Skin epidermis (tissue), 12 donors: ENCODE measurements at regions not wholly inside any gene's neighbourhood (a gene's known extent, or its start where the extent isn't known, plus 50 kb on each side); places are given as distances from the start of the nearest gene placed in this dataset.
"Not testable (repeated sequence)": the region's sequence is repeated elsewhere in the genome, so short reads cannot be mapped to it uniquely, and the experiment has no call there.

Source experiments
- H3K27ac ChIP-seq, 21 experiments: fragments of 200-600 bp; sonication (generic) in 11 of 21; one replicate each; pipeline ENCODE4 v1.5.0; 2020; ENCODE audit warnings: mild to moderate bottlenecking in 3 of 21, inconsistent platforms in 2 of 21, moderate library complexity in 2 of 21
- H3K4me3 ChIP-seq, 7 experiments: fragments of 200-600 bp; sonication (generic) in 2 of 7; one replicate each; pipeline ENCODE4 v1.5.0; 2020; ENCODE audit warnings: inconsistent platforms in 2 of 7, mild to moderate bottlenecking in 2 of 7, moderate library complexity in 1 of 7

DNA sequence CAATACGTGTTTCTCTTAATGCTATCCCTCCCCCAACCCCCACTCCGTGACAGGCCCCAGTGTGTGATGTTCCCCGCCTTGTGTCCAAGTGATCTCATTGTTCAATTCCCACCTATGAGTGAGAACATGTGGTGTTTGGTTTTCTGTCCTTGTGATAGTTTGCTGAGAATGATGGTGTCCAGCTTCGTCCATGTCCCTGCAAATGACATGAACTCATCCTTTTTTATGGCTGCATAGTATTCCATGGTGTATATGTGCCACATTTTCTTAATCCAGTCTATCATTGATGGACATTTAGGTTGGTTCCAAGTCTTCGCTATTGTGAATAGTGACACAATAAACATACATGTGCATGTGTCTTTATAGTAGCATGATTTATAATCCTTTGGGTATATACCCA is 52.5 kb downstream of the KIAA0408 start:
- not testable (repeated sequence) for H3K27ac ChIP-seq, H3K4me3 ChIP-seq

DNA sequence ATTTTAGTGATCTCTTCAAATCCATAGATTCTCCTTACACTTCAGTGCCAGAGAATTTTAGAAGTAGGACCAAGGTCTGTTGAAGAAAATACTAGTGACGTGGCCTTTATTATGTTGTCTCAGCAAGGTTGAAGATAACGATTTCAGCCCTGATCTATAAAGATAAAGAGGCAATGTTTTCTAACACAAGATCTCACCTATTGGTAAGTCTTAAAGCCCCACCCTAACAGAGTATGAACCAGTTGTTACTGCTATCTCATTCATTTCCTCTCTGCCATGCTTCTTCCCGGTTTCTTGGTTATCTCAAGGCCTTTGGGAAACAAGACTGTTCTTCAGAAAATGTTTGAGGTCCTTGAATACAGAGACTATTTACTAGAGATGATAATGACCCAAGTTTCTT is 53.1 kb downstream of the KIAA0408 start:
- Histone ChIP-seq H3K27ac (no peak overlapping the region), H3K4me3 (no peak overlapping the region)

GRCh38 chr6:127404594-127405178 is 54.5 kb downstream of the KIAA0408 start:
- Histone ChIP-seq H3K27ac (peak overlapping the region in 2 of 21 experiments; percentile 6 to 36), H3K4me3 (no peak overlapping the region)

- no peak overlapping the region for H3K27ac ChIP-seq
- no peak overlapping the region for H3K4me3 ChIP-seq
Measured at GRCh38 chr6:127404133-127404532, 55.1 kb downstream of the KIAA0408 start.

GRCh38 chr6:127403636-127404035 is 55.6 kb downstream of the KIAA0408 start:
- H3K27ac ChIP-seq: no peak overlapping the region

DNA sequence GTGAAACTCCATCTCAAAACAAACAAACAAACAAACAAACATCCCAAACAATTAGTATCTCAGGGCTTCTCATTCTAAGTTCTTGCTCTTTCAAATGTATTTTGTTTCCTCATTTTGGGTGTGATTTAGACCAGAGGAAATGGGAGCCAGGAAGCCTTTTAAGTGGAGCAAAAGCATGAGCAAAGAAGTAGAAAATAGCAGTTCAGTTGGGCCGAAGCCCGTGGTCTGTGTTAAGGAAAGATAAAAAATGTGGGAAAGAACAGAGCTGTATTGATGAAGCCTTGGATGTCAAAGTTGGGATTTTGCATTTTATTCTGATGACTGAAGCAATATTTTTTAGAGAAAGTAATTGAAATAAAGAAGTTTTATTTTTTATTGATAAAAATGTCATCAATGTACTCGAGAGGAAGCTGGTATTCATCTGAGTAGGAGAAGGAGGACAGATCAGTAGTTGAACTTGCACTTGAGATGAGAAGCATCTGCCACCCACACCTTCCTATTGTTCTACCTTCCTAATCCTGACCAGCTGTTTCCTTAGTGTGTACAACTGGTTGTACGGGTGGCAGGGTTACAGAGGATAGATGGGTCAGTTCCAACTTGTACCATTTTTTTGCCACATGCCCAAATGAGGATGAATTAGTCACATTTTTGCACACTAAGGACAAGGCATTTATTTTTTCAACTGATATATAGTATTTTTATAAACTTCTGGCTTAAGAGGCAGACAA is 56.1 kb downstream of the KIAA0408 start:
- no peak overlapping the region for H3K27ac ChIP-seq
- no peak overlapping the region for H3K4me3 ChIP-seq

More at GRCh38 chr6:127403636-127404035, 55.6 kb downstream of the KIAA0408 start:
- no peak overlapping the region for H3K4me3 ChIP-seq

DNA sequence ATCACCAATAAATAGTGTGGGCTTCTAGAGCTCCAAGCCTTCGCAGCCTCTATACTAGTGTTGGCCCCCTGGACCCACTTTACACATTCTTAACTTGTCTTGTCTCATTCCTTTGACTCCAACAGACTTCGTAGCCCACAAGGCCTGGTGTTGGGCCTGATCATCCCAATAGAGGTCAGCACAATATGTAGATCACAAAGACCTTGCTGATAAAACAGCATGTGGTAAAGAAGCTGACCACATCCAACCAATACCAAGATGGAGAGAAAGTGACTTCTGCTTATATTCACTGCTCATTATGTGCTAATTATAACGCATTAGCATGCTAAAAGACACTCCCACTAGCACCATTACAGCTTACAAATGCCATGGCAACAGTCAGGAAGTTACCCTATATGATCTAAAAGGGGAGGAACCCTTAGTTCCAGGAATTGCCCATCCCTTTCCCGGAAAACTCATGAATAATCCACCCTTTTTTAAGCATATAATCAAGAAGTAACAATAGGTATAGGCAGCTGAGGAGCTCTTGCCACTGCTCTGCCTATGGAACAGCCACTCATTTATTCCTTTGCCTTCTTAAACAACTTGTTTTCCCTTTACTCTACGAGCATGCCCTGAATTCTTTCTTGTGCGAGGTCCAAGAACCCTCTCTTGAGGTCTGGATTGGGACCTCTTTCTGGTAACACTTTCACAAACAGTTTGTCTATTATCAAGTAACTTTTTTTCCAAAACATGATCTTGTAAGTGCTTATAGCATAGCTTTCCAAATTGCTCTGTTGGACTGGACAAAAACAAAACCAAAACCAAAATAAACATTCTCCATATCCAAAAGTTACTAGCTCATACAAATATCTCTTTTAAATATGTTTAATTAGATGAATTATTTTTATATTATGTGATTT is 54.6 kb upstream of the ECHDC1 start:
- no peak overlapping the region for H3K4me3 ChIP-seq
- peak overlapping the region in 5 of 21 experiments; percentile 4 to 51 (median 31) for H3K27ac ChIP-seq

GRCh38 chr6:127397171-127397597 is 53.8 kb upstream of the ECHDC1 start:
- H3K4me3 ChIP-seq: not testable (repeated sequence)
- H3K27ac ChIP-seq: peak overlapping the region in 1 of 21 experiments; percentile 31
